M059J (cell line): ENCODE measurements at regions not wholly inside any gene's neighbourhood (a gene's known extent, or its start where the extent isn't known, plus 50 kb on each side); places are given as distances from the start of the nearest gene placed in this dataset.
A peak's percentile ranks its signal among the peaks of the same experiment; 100 is the strongest.
"Not testable (repeated sequence)": the region's sequence is repeated elsewhere in the genome, so short reads cannot be mapped to it uniquely, and the experiment has no call there.

Source experiments
- DNase-seq: peaks from one replicate; pipeline ENCODE4 v3.0.0-alpha.2; 2012; ENCODE audit warnings: low read depth

GRCh38 chr2:39487398-39488250, 50.5 kb upstream of the MAP4K3 start:
- DNase-seq: no peak

GRCh38 chr2:39488450-39488849, 51.4 kb upstream of the MAP4K3 start:
- peak; percentile 89 for DNase-seq

DNA sequence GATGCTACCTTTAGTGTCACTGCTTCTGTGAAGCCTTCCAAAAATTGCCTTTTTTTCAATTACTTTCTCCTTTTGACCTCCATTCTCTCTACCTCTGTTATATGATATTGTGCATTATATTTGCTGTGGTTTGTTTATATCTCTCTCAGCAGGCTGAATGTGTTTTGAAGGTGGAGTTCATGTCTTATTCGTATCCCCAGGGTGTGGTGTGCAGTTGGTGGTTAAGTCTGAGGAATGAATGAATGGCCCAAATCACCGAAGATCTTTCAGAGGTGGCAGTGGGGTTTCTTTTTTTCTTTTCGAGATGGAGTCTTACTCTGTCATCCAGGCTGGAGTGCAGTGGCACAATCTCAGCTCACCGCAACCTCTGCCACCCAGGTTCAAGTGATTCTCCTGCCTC, 53.5 kb upstream of the MAP4K3 start:
- no peak for DNase-seq

DNA sequence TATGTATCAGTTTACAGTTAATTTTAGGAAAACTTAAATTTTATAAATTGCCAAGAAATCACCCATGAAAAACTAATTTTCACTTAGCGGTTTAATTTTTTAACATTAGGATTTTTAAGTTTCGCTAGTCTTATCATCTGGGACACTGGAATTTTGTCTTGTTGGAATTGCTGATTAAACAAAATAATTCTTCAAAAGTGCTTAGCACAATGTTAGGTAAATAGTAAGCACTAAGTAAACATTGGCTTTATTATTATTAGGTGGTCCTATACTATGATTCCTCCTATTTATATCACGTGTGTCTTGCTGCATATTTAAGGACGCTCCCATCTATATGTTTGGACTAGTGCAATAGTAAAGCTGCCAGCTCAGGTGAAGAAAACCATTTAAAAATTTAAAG, 54.6 kb upstream of the MAP4K3 start:
- no peak for DNase-seq

GRCh38 chr2:39492095-39492590, 55.1 kb upstream of the MAP4K3 start:
- peak; percentile 94 for DNase-seq

GRCh38 chr2:39492716-39493115, 55.6 kb upstream of the MAP4K3 start:
- DNase-seq: no peak

GRCh38 chr2:39494784-39495251, 57.7 kb upstream of the MAP4K3 start:
- peak; percentile 96 for DNase-seq

DNA sequence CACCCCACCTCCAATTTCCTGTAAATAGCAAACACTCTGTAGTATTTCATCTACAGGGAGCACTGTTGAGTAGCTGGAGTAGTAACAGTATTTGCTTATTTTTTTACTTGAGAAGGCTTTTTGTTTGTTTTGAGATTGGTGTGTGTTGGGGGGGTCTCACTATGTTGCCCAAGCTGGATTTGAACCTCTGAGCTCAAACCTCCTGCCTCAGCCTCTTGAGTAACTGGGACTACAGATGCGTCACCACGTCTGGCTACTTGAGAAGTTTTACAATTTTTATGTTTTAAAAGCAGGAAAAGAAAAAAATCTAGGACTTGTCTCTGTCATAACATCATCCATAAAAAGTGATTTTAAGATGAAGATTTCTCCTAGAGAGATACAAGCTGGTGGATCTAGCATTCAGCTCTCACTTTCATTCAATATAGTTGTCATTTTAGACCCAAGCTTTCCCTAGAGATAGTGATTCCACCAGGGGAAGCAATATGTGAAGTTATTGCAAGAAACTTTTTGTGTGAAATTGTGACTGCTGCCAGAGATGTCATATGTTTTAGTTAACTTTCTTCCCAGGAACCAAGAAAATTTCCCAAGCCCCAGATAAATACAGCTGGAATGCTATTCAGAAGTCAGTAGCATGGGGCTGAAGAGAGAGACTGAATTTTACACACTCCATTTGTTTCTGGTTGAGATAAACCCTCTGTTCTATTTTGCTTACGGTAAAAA, 60.2 kb upstream of the MAP4K3 start:
- no peak for DNase-seq

DNA sequence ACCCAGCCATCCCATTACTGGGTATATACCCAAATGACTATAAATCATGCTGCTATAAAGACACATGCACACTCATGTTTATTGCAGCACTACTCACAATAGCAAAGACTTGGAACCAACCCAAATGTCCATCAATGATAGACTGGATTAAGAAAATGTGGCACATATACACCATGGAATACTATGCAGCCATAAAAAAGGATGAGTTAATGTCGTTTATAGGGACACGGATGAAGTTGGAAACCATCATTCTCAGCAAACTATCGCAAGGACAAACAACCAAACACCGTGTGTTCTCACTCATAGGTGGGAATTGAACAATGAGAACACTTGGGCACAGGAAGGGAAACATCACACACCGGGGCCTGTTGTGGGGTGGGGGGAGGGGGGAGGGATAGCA, 61.1 kb upstream of the MAP4K3 start:
- not testable (repeated sequence) for DNase-seq

GRCh38 chr2:39498786-39499185, 61.7 kb upstream of the MAP4K3 start:
- DNase-seq: no peak

GRCh38 chr2:39499336-39499735, 62.3 kb upstream of the MAP4K3 start:
- no peak for DNase-seq

- DNase-seq: no peak
These were observed 64.3 kb upstream of the MAP4K3 start for GRCh38 chr2:39501412-39501811.

GRCh38 chr2:39503277-39503676, 66.2 kb upstream of the MAP4K3 start:
- DNase-seq: no peak

DNA sequence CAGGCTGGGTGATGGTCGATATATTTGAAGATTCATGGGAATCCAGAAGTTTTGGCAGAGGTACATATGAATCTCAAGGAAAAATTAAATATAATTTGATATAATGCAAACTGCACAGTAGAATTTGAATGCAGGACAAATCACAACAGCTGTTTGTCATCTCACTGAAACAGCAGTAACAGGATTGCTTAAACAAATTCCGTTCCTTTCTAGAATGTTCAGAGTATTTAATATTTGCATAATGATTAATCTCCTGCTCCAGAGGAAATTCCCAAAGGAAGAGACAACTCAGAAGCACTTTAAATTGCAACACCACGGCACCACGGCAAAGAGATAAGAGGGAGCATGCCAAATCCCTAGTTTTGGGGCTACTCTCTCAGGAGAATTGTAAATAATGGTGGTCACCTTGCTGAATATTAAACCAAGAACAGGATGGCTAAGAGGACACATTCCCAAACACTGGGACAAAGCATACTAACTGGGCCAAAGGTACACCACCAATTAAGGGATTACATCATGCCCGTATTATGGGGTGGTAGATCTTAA, 67.8 kb upstream of the MAP4K3 start:
- DNase-seq: no peak

DNA sequence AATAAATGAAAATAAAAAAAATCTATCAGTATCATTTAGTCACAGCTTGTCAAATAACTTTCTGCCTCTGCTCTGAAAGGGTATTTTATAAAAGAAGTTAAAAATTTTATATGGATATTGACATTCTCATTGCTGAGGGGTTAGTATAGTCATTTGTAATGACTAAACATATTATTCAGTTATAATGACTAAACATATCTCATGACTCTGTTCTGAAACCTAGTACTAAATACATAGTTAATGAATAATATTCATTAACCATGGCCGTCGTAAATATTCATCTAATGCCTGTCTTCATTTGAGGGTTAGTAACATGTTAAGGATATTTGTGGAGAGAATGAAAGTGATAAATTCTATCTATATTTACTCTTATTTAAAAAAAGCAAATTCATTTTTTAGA, 69.1 kb upstream of the MAP4K3 start:
- no peak for DNase-seq

DNA sequence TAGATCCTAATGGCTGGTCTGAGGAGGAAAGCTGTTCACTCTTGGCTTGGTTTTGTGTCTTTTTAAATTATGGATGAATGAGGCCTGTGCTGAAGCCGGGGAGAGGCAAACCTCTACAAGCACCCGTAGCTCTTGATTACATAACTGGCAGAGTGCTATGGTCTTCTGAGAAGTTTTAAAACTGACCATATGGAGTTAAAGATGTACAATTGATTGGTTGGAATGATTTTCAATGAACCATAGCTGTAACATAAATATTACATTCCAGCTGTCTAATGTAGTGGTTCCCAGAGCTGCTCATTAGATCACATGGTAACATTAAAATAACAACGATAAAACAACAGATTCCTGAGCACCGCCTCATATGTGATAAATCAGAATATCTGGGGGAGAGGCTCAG, 71.1 kb upstream of the MAP4K3 start:
- no peak for DNase-seq

- DNase-seq: no peak
These were observed 73.1 kb upstream of the MAP4K3 start for GRCh38 chr2:39510140-39510539.

DNA sequence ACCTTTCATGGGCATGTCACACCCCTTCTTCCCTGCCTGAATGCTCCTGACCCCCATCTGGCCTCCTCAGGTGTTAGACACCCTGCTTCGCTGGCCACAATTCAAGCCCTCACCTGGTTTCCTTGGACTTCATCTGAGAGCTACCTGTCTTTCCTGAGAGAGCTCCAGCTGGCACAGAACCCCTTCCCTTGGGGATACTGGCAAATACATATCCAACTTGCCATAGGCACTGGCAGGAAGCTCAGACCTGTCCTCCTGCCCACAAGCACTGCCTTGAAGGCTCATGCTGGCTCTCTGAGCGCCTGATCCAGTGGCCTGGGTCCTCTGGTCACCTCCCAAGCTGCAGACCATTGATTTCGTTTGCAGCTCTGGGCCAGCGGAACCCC, 74.1 kb upstream of the MAP4K3 start:
- DNase-seq: no peak

DNA sequence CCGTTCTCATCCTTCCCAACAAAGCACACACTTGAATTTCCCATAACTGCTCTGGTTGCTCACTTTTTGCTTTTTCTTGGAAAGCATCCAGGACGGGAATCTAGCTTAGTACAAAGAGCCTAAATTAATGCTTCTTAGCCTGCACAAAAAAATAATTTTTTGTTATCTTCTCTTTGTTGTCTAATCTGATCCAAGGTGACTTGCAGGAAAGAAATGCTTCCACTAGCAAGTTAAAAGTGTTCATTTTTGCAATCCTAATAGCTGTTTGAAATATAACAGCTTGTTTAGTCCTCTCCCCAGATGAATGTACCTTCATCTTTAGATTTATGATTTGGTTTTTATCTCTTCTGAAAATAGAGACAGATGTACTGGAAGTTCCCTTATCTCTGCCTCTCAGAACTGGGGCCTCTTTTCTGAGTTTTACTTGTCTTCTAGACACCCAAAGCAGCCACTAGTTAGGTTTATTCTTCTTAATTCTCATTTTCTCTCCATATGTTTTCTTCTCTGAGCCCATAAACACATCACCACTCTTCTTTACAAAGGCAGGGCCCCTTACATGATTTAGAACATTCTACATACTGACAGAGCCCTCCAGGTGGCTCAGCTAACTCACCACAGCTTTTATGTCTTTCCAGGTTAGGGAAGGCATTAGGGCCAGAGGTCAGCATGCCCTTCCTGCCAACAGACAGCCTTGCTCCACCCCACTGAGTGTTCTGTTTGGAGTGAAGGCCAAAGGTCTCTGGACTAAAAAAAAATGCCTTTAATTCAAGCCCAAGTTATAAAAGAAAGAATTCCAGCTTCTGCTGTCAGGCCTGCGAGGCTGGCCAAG, 74.7 kb upstream of the MAP4K3 start:
- no peak for DNase-seq

DNA sequence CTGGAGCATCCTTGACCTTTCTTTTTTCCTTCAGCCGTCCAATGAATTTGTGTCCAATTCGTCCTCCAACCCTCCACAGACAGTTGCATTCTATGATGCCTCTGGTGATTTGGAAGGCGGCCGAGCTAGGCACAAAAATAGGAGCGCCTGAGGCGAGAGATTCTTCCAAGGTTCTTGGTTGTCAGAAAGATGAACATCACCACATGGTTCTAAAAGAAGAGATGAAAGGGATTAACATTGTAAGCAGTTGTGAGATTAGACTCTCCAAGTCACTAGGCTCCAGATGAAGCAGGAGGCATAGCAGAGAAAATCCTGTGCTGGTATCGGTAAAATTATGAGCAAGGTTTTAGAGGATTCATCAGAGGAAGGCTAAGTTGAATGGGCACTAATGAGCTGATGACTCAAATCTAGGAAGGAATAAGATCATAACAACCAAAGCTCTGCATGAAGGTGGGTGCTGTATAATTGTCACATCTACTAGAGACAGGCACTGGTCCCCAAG, 75.4 kb upstream of the MAP4K3 start:
- DNase-seq: peak; percentile 15

DNA sequence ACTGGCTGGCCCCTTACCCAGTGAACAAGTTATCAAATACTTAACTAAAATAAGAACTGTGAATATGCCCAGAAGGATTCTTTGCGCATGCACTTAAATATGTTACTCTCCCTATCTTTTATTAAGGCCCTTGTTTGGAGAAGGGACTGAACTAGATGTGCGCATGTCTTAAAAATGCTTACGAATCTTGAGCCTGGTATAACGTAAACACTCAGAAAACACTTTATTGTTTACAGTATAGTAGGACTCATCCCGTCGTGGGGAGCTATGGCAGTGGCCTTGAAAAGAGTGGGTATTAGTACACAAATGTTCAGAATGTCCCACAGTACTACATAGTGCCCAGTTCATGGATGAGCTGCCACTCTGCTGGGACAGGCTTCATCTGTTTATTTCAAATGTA, 75.9 kb upstream of the MAP4K3 start:
- no peak for DNase-seq

GRCh38 chr2:39513641-39514094, 76.6 kb upstream of the MAP4K3 start:
- DNase-seq: peak; percentile 97
